ENCODE measurements at regions not wholly inside any gene's neighbourhood (a gene's known extent, or its start where the extent isn't known, plus 50 kb on each side); places are given as distances from the start of the nearest gene placed in this dataset.

GRCh38 chr7:106488465-106488864, 172.5 kb downstream of the CCDC71L start:
- no peak for TF ChIP-seq ZNF704 (tag by site-specific recombination; IDR thresholded peaks at IDR 0.05)
- no peak for TF ChIP-seq ZNF394 (tag by site-specific recombination; IDR thresholded peaks at IDR 0.05; ENCODE audit: borderline replicate concordance)
- TF ChIP-seq ZBTB26 (tag by site-specific recombination; optimal IDR thresholded peaks at IDR 0.05): no peak
- no peak for TF ChIP-seq CTCF (tag by site-specific recombination; IDR thresholded peaks at IDR 0.05)
- TF ChIP-seq YY1 (tag by site-specific recombination; IDR thresholded peaks at IDR 0.05): no peak
- TF ChIP-seq ZNF184 (tag by site-specific recombination; IDR thresholded peaks at IDR 0.05): no peak
